GM18909 (cell line): ENCODE measurements at regions not wholly inside any gene's neighbourhood (a gene's known extent, or its start where the extent isn't known, plus 50 kb on each side); places are given as distances from the start of the nearest gene placed in this dataset.
"Not testable (repeated sequence)": the region's sequence is repeated elsewhere in the genome, so short reads cannot be mapped to it uniquely, and the experiment has no call there.

ENCODE experiments used
- ATAC-seq: cut with Tn5 transposase; IDR thresholded peaks from one replicate; pipeline ENCODE4 v1.9.1; 2021; ENCODE audit warnings: mild to moderate bottlenecking; ENCODE audit not compliant: unreplicated experiment, poor library complexity

GRCh38 chr7:123327661-123328060 is 127.9 kb upstream of the SLC13A1 start:
- no peak for ATAC-seq

- no peak for ATAC-seq
Measured at GRCh38 chr7:123324283-123324682, 124.5 kb upstream of the SLC13A1 start.

- no peak for ATAC-seq
Measured at GRCh38 chr7:123323689-123324088, 123.9 kb upstream of the SLC13A1 start.

GRCh38 chr7:123321578-123321977 is 121.8 kb upstream of the SLC13A1 start:
- ATAC-seq: not testable (repeated sequence)

- no peak for ATAC-seq
Measured at GRCh38 chr7:123319911-123320310, 120.1 kb upstream of the SLC13A1 start.

- no peak for ATAC-seq
Measured at GRCh38 chr7:123314886-123315285, 115.1 kb upstream of the SLC13A1 start.

- no peak for ATAC-seq
Measured at GRCh38 chr7:123308254-123308951, 108.6 kb upstream of the SLC13A1 start.

GRCh38 chr7:123305840-123306375 is 106.1 kb upstream of the SLC13A1 start:
- no peak for ATAC-seq

GRCh38 chr7:123303926-123304325 is 104.2 kb upstream of the SLC13A1 start:
- ATAC-seq: no peak

- no peak for ATAC-seq
Measured at GRCh38 chr7:123296965-123297364, 97.2 kb upstream of the SLC13A1 start.

- no peak for ATAC-seq
Measured at GRCh38 chr7:123293710-123294109, 93.9 kb upstream of the SLC13A1 start.

- no peak for ATAC-seq
Measured at GRCh38 chr7:123292227-123292626, 92.5 kb upstream of the SLC13A1 start.

- no peak for ATAC-seq
Measured at GRCh38 chr7:123289200-123289599, 89.4 kb upstream of the SLC13A1 start.

- ATAC-seq: no peak
Measured at GRCh38 chr7:123285076-123285700, 85.4 kb upstream of the SLC13A1 start.

GRCh38 chr7:123283373-123283772 is 83.6 kb upstream of the SLC13A1 start:
- ATAC-seq: no peak

- no peak for ATAC-seq
Measured at GRCh38 chr7:123282181-123282580, 82.4 kb upstream of the SLC13A1 start.

- ATAC-seq: no peak
Measured at GRCh38 chr7:123279949-123280348, 80.2 kb upstream of the SLC13A1 start.

- no peak for ATAC-seq
Measured at GRCh38 chr7:123275036-123275753, 75.4 kb upstream of the SLC13A1 start.

GRCh38 chr7:123273185-123273584 is 73.4 kb upstream of the SLC13A1 start:
- ATAC-seq: no peak

GRCh38 chr7:123271856-123272255 is 72.1 kb upstream of the SLC13A1 start:
- no peak for ATAC-seq

- no peak for ATAC-seq
Measured at GRCh38 chr7:123271231-123271630, 71.5 kb upstream of the SLC13A1 start.
